NCI-H2107 treated with DMSO at 0.1 percent for 48 hours (cell line): ENCODE measurements at regions not wholly inside any gene's neighbourhood (a gene's known extent, or its start where the extent isn't known, plus 50 kb on each side); places are given as distances from the start of the nearest gene placed in this dataset.
"Not testable (repeated sequence)": the region's sequence is repeated elsewhere in the genome, so short reads cannot be mapped to it uniquely, and the experiment has no call there.

Experiments
- DNase-seq: peaks from one replicate; lab custom pipeline; 2025; ENCODE audit not compliant: unreplicated experiment; lab: John Stamatoyannopoulos, UW

GRCh38 chr6:25112322-25112773, 166.8 kb upstream of the CARMIL1 start:
- no peak for DNase-seq

DNA sequence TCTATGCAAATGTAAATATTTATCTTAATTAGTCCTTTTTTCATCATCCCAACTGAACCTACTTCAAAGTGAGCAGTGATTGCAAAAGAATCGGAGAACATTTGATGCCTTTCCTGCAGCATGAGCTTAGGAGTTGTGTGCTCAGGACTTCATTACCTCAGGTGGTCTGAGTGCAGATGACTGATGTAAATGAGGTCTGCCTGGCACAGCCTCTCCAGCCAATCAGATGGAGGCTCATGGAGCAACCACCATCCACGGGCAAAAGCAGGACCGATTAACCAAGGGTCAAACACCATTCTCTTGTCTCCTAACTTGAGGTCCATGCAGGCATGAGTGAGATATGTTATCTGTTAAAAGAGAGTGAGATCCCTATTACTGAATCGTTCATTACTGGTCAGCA, 165.7 kb upstream of the CARMIL1 start:
- DNase-seq, result no peak

DNA sequence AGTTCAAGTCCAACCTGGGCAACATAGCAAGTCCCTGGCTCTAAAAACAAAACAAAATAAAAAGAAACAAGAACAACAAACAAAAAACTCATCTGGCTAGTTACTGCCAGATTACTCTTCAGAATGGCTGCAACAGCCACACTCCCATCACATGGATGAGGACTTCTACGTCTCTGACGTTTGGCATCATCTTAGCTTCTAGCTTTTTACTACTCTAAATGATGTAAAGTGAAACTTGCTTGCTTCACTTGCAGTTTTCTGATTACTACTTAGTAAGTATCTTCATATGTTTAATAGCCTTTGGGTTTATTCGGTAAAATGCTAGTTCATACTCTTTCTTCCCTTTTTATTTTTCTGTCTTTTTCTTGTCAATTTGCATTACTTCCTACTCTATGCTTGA, 161.1 kb upstream of the CARMIL1 start:
- DNase-seq, result no peak

GRCh38 chr6:25121186-25121585, 158.0 kb upstream of the CARMIL1 start:
- no peak for DNase-seq

DNA sequence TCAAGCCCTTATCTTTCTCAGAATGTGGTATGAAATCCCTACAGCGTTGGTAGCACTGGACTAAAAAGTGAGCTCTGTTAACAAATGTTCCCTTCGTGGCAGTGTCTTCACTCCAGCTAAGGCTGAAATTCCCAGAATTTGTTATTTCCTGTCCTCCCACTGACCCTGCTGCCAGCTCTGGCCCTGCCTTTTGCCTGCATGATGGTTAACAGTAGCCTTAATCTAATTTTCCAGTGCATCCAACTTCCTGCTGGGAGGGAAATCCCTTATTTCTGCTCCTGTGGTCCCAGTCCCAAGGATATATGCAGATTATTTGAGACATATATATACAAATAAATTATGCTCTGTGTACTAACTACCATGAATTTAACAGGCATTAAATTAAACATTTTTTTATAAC, 157.2 kb upstream of the CARMIL1 start:
- DNase-seq, result no peak

GRCh38 chr6:25122622-25123237, 156.4 kb upstream of the CARMIL1 start:
- DNase-seq, result no peak

- DNase-seq, result no peak
Observed at GRCh38 chr6:25124216-25124715, 154.9 kb upstream of the CARMIL1 start.

- no peak for DNase-seq
Observed at GRCh38 chr6:25125736-25126135, 153.4 kb upstream of the CARMIL1 start.

DNA sequence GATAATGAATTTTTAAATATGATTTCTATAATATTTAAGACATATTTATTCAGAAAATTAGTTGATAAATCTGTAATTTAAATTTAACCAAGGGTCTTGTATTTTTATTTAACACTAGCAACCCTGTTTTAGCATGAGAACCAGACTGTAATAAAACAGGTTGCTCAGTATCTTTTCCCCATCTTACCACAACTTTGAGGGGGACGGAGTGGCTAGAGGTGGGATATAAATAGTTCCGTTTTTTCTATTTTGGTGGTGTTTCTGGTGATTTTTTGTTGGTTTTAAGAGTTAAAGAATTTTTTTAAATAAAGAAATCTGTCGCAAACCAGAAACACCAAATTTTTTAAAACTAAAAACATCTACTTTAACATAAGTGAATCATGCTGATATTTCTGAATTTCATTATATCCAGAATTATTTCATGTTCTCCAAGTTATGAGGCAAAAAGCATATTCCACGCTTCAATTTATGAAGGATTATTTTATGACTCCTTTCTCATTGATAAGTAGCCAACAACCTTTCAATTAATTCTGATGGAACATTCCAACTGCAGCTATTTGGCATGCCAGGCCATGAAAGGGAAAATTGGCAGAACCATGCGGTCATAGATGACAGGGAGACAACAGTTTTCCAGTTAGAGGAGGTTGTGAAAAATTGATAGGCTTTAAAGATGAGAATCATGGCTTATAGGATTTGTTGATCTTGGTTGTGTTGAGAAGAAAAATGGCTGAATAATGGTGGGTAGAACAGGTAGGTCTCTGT, 151.9 kb upstream of the CARMIL1 start:
- DNase-seq, result no peak

GRCh38 chr6:25130518-25130917, 148.7 kb upstream of the CARMIL1 start:
- no peak for DNase-seq

GRCh38 chr6:25132934-25133333, 146.2 kb upstream of the CARMIL1 start:
- no peak for DNase-seq

- DNase-seq, result no peak
Observed at GRCh38 chr6:25133568-25133967, 145.6 kb upstream of the CARMIL1 start.

GRCh38 chr6:25136854-25137253, 142.3 kb upstream of the CARMIL1 start:
- no peak for DNase-seq

GRCh38 chr6:25137480-25137879, 141.7 kb upstream of the CARMIL1 start:
- DNase-seq, result no peak

- DNase-seq, result no peak
Observed at GRCh38 chr6:25137916-25138232, 141.3 kb upstream of the CARMIL1 start.

- no peak for DNase-seq
Observed at GRCh38 chr6:25138233-25138933, 140.8 kb upstream of the CARMIL1 start.

- DNase-seq, result no peak
Observed at GRCh38 chr6:25138934-25139415, 140.2 kb upstream of the CARMIL1 start.

DNA sequence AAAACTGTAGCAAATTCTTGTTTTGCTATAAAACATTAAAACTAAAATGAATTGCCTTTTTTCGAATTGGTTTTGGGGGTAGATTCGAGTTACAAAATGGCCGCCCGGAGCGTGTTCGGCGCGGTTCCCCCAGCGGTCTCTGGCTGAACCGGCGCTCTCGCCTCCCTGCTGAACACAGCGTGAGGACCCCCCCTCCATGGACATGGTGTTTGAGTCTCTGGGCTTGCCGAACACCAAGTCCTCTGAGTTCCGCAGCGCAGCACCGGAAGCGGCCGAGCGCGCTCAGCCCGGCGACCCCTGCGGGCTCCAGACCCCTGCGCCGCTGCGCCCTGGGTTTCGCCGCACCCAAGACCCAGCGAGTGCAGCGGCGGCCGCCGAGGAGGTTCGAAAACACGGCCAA, 139.6 kb upstream of the CARMIL1 start:
- DNase-seq, result not testable (repeated sequence)

- DNase-seq, result no peak
Observed at GRCh38 chr6:25142506-25142905, 136.7 kb upstream of the CARMIL1 start.

GRCh38 chr6:25144919-25145318, 134.3 kb upstream of the CARMIL1 start:
- no peak for DNase-seq

DNA sequence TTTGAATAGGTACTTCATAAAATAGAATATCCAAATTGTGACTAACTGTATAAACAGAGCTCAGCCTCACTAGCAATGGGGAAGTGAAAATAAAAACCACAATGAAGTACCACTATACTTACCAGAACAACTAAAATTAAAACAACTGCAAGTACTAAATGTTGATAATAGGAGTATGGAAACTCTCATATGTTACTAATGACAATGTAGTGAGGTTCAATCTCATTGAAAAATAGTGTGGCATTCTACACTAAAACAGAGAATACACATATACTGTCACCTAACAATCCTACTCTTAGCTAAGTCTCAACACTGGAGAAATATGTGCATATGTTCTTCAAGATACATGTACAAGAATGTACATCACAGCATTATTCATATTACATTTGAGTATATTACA, 132.0 kb upstream of the CARMIL1 start:
- no peak for DNase-seq

- DNase-seq, result no peak
Observed at GRCh38 chr6:25150031-25150430, 129.1 kb upstream of the CARMIL1 start.
